ENCODE measurements at regions not wholly inside any gene's neighbourhood (a gene's known extent, or its start where the extent isn't known, plus 50 kb on each side); places are given as distances from the start of the nearest gene placed in this dataset.

DNA sequence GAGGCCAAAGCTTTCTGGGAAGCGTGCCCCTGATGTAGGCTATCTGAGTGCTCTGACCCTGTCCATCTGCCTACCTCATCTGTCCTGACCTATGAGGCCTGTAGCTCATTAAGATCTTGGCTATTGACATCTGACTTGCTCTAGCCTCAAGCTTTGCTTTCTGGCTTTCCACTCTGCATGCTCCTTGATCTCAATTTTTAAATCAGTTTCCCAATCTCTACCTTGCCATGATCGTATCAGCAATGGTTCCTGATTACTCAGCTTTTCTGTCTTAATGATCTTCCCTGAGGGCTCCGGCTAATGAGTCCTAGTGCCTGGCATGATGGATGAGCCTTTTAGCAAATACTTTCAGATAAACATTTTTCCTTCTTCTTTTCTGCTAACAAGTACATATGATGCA lies 262.0 kb downstream of the NDFIP2 start:
- TF ChIP-seq, protein P1, sequence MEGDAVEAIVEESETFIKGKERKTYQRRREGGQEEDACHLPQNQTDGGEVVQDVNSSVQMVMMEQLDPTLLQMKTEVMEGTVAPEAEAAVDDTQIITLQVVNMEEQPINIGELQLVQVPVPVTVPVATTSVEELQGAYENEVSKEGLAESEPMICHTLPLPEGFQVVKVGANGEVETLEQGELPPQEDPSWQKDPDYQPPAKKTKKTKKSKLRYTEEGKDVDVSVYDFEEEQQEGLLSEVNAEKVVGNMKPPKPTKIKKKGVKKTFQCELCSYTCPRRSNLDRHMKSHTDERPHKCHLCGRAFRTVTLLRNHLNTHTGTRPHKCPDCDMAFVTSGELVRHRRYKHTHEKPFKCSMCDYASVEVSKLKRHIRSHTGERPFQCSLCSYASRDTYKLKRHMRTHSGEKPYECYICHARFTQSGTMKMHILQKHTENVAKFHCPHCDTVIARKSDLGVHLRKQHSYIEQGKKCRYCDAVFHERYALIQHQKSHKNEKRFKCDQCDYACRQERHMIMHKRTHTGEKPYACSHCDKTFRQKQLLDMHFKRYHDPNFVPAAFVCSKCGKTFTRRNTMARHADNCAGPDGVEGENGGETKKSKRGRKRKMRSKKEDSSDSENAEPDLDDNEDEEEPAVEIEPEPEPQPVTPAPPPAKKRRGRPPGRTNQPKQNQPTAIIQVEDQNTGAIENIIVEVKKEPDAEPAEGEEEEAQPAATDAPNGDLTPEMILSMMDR (IDR thresholded peaks at IDR 0.05) = no peak
- TF ChIP-seq POLR2A (IDR thresholded peaks at IDR 0.05) (no peak), POLR2AphosphoS5 (IDR thresholded peaks at IDR 0.05) (no peak), EP300 (IDR thresholded peaks at IDR 0.05; ENCODE audit: low read depth) (no peak)

Measured in transverse colon (tissue), 4 donors.